ENCODE measurements at regions not wholly inside any gene's neighbourhood (a gene's known extent, or its start where the extent isn't known, plus 50 kb on each side); places are given as distances from the start of the nearest gene placed in this dataset.

DNA sequence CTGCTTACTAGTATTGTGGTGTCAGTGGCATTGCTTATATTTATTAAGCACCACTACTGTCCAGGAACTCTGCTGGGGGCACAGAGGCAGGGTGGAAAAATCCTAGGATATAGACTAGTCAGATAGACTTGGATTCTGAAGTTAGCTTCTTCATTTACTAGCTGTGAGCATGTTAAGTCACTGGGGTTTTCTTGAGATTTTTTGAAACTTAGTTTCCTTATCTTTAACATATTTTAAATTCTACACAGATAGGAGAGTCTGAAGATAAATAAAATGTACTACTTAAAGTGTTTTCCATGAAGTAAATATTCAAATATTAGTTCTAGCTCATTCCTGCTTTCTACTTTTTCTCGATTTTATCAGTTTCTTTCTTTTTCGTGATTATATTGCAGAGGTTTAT lies 196.9 kb upstream of the GRID2 start:
- no peak for DNase-seq (ENCODE audit: low read depth)

DNA sequence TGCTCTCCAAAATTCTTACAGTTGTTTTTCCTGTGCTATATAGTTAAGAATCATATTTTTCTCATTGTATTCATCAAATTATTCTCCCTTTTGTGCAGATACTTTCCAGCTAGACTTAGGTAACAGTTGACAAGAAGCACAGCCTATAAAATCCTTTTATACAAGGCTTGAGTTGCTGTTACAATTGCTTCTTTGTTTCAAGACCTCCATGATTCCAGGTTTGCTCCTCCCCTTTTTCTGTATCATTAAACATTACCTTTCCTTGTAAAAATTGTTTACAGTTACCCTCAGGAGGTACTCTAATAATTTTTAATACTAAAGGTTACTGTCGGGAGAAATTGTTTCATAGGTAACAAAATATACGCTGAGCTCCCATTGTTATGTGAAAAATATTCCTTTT lies 192.3 kb upstream of the GRID2 start:
- no peak for DNase-seq (ENCODE audit: low read depth)

DNA sequence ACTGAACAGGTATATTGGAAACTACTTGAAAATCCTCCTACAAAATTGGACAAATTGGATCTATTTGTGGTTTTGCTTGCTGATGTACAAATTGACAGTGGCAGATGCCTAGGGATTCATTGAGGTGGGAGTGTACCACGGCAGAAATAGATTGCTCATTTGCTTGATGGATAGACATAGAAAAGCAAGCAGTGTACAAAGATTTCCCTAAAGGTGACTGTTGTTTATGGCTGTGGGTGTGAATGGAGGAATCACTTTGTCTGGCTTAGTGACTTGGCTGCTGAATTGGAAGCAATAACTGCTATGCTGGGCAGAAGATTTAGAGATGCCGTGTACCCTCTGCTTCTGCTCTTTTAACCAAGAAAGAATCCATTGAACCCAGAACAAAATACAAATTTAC lies 191.0 kb upstream of the GRID2 start:
- DNase-seq (ENCODE audit: low read depth), result no peak

DNA sequence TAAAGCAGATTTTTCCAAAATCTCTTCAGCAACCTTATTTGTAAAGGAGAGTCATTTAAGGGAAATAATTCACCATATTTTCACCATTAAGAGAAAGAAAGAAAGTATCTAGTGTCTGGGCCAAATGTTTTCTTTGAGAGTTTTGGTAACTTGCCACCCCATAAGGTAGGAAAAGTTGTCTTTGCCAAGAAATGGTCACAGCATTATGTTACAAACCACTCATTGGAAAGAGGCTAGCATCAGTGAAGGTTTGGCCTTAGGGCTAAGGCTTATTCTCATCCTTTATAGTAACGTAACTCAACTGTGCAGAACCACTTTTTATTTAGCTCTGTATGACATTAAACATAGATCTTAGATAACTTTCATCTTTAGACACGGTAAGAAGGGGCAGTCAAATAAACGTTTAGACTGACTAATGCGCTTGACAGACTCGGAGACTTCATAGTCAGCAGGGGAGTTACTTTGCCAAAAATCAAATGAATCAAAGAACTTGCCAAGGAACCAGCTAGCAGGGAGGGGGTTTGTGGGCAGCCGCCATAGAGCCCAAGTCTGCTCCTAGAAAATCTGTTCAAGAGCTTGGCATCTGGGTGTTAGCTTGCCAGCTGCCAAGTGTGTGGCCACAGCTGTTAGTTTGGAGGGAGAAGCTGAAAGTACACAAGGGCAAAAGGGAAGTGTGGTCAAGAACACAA lies 182.8 kb upstream of the GRID2 start:
- DNase-seq (ENCODE audit: low read depth), result peak; percentile 51

DNA sequence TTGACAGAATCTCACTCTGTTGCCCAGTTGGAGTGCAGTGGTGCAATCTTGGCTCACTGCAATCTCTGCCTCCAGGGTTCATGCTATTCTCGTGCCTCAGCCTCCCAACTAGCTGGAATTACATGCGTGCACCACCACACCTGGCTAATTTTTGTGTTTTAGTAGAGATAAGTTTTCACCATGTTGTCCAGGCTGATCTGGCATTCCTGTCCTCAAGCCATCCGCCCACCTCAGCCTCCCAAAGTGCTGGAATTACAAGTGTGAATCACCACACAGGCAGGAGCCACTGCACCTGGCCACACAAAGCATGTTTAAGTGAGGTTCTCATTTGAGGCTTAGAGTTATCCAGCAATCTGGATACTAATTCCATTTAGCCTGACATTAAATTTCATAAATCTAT lies 180.9 kb upstream of the GRID2 start:
- no peak for DNase-seq (ENCODE audit: low read depth)

DNA sequence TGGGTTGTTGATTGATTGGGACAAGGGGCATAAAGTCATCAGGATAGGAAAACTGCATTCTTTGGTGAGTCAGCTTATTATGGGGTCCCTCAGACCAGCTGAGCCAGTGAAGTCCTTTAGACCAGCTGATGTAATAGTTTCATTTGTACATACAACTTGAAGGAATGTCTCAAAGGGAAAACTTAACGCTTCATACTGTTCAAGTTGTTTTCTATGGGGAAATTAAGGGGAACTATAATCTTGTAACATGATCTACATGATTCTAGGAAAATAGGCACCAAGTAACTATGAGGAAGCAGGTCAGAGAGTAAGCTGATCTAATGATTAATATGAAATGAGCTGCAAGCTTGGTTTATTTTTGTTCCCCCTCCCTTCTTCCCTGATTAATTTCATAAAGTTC lies 175.1 kb upstream of the GRID2 start:
- DNase-seq (ENCODE audit: low read depth), result no peak

DNA sequence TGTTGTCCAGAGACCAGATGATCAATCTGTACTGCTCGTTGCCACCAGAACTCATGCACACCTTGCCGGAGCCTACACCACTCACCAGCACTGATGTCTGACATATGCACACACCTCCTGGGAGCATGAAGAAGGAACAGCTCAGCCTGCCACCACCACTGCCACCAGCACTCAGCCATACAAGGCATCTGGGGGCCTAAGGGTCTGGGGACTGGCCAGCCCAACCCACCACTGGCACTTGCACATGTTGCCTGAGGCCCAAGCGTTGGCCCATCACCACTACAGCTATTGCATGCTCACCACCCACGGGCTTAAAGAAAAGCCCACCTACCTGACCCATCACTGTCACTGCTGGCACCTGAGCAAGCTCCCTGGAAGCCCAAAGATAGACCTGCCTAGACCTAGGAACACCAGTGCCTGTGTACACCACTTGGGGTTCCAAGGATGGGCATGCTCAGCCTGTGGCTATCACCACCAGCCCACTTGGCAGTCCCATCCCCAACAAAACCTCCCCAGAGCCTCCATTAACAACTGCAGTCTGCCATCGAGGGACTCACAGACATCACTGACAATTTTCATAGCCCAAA lies 174.3 kb upstream of the GRID2 start:
- no peak for DNase-seq (ENCODE audit: low read depth)

DNA sequence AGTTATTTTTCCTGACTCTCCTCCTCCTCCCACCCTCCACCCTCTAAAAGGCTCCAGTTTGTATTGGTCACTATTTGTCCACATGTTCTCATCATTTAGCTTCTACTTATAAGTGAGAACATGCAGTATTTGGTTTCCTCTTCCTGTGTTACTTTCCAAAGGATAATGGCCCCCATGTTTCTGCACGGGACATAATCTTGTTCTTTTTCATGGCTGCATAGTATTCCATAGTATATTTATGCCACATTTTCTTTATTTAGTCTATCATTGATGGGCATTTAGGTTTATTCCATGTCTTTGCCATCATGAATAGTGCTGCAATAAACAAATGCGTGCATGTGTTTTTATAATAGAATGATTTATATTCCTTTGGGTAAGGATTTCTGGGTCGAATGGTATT lies 167.3 kb upstream of the GRID2 start:
- no peak for DNase-seq (ENCODE audit: low read depth)

DNA sequence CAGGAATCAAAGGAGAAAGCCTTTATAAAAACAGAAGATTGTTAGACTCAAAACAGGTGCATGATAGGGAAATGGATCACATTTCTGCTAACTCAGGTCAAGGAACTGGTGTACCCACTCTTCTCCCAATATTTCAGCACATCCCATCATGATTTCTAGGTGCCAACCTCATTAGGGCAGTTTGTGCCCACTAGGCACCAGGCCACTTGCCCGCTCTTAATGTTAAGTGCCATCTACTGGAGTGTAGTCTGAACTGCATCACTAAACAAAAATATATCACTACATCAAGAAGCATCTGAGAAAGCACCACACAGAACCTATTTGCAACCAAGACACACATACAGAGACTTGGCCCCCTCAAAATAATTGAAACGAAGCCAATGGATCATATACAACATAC lies 140.4 kb upstream of the GRID2 start:
- peak; percentile 9 for DNase-seq (ENCODE audit: low read depth)

DNA sequence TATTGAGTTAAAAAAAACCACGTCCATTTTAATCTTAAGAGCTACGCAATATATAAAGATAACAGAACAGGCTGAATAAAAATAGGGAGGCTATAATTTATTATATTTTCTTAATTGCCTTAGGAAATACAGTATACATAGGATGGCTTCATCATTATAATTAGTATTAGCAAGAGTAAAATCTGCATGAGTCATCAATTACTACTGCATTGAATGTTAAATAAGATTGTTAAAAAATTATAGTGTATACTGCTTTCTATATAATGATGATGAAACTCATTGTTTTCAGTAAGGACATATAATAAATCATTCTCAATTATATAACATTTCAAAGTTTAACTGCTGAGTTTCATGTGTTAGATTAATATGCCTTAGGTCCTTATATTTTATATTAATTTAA lies 133.4 kb upstream of the GRID2 start:
- no peak for DNase-seq (ENCODE audit: low read depth)

DNA sequence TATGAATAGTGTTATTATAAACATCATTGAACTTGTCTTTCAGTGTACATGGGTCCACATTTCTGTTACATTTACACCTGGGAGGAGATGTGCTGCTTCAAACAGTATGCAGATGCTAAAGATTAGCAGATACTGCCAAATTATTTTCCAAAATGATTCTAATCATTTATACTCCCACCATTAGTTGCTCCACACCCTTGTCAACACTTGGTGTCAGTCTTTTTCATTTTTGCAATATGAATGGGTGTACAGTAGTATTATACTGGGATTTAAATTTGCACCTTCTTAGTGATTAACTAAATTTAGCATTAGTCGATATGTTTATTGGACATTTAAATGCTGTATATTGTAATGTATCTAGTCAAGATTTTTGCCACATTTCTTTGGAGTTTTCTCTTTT lies 131.6 kb upstream of the GRID2 start:
- DNase-seq (ENCODE audit: low read depth), result peak; percentile 8

DNA sequence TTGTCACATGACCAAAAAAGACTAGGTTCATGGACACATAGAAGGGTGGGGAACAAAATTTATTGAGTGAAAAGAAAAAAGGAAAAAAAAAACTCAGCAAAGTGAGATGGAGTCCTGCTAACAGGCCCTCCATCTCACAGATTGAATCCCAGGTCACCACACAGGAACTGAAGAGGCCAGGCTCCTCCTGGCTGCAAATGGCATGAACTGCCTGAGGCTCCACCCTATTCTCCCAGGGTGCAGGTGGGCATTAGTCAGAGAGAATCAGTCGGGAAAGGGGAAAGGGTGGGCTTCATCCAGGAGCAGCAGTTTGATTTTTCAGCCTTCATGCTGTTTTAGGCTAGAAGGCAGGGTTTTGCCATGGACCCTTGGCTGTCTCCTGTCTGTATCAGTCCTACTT lies 128.5 kb upstream of the GRID2 start:
- no peak for DNase-seq (ENCODE audit: low read depth)

DNA sequence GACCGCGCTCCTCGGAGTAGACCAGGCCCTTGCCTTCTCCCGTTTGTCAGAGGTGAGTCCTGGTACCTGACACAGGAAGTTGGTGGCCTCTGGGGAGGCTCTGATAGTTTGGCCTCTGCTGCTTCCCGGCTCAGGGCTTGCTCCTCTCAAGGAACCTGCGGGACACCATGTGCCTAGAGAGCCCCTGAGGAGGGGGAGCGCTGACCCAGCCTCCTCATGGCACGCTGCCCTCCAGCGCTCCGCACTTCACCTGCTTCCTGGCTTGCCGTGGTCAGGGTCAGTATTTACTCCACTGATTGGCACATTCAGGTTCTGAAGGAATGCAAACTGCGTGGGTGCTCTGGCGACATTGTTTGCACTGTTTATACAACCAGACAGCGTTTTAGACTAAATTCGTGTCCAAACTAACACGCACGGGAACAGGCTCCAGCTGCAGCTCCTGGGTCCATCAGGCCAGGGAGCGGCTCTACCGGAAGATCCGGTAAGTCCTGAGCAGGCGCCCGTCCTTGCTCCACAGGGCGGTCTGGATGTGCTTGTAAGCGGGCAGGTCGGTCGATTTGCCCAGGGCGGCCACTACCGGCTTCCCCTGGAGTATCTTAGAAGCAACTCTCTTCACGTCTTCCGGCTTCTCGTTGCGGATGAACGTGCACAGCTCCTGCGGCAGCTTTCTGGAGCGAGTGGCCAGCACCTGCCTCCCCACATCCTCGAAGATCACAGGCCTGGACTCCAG lies 121.6 kb upstream of the GRID2 start:
- no peak for DNase-seq (ENCODE audit: low read depth)

DNA sequence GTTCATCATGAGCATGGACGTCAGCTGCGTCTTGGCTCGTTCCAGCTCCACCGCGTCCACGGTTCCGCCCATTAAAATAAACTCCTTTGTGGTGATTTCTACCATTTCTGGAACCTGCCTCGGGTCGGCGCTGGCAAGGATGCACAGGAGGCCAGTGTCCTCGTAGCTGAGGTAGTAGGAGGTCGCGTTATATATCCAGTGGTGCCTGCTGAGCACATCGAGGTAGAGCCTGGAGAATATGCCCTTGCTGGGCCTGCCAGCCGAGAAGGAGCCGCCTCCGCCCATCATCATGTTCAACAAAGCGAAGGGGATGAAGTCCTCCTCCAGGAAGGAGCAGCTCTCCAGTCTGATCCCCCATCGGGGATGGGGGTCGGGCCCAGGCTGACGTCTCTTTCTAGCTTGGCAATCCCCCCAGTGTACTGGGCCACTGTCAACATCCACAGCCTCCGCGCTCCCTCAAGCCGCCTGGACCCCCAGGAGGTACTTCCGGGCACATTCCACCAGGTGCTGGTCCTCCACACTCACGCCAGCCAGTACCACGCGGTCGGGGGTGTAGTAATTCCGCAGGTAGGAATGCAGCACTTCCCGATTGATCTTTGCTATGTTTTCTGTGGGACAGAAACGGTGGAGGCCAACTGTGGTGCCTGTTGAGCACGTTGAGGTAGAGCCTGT lies 120.9 kb upstream of the GRID2 start:
- DNase-seq (ENCODE audit: low read depth), result no peak

DNA sequence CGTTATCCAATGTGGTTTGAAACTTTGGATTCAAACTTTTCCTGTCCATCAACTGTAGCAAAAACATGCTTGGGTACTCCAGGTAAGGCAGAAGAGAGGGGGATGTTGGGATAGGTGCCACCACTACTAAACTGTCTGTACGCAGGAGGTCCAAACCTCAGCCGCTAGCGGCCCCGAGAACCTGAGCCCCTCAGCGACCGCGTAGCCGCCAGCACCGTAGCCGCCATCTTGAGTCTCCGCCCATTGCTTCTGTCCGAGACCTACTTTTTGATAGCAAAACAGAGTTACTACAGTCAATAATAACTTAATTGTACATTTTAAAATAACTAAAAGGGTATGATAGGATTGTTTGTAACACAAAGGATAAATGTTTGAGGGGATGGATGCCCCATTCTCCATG lies 119.9 kb upstream of the GRID2 start:
- no peak for DNase-seq (ENCODE audit: low read depth)

DNA sequence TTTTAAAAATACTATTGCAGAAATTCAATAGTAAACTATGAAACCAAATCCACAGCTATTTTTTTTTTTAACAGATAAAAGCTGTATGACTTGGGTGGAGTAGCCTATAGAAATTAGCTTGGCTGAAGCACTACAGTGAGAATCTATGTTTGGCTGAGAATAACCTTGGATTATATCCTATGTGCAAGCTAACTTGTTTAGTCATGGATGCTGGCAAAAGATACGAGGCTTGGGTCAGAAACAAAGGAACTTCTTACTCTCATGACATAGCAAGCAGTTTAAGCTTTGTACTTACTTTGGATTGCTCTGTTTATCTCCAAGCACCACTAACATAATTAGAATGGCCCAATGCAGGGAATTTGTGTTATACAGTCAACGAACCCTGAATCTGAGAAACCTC lies 119.2 kb upstream of the GRID2 start:
- no peak for DNase-seq (ENCODE audit: low read depth)

DNA sequence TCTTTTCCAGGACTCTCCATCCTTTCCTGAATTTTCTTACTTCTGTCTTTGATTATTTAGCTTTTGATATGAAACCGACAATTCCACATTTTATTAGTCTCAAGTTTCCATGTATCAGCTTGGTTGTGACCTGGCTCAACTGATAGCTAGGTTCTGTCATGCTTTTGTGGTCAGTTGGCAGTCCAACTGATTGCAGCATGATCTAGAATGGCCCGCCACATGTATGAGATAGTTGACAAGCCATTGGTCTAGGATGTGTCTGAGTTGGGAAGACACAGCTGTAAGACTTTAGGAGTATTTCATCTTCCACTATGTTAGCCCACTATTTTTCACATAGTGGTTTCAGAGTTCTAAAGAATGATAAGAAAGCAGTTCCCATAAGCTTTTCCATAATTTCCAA lies 117.5 kb upstream of the GRID2 start:
- no peak for DNase-seq (ENCODE audit: low read depth)

DNA sequence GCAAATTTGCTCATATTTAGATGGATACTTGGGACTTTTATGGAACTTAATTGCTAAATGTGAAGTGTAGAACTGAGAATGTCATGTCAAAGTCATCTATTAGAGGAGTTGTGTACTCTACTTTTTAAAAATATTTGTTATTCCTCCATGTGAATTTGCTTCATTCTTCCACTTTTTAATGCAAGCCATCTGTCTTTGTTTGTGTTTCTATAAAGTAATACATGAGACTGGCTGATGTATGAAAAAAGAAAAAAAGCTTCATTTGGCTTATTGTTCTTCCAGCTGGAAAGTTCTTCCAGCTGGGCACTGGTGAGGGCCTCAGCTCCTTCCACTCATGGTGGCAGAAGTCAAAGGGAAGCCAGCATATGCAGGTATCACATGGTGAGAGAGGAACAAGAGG lies 114.6 kb upstream of the GRID2 start:
- no peak for DNase-seq (ENCODE audit: low read depth)

DNA sequence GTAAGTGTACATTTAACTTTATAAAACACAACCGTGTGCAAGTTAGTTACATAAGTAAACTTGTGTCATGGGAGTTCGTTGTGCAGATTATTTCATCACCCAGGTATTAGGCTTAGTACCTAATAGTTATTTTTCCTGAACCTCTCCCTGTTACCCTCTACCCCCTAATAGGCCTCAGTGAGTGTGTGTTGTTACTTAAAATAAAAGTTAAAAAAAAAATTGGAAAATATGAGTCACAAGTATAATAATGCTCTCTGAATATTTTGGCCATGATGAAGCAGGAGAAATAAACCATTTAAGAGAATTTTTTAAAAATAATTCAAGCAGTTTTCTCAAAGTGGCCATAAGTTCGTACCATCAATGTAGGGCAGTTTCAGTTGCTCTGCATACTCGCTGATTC lies 105.1 kb upstream of the GRID2 start:
- DNase-seq (ENCODE audit: low read depth), result peak; percentile 72

DNA sequence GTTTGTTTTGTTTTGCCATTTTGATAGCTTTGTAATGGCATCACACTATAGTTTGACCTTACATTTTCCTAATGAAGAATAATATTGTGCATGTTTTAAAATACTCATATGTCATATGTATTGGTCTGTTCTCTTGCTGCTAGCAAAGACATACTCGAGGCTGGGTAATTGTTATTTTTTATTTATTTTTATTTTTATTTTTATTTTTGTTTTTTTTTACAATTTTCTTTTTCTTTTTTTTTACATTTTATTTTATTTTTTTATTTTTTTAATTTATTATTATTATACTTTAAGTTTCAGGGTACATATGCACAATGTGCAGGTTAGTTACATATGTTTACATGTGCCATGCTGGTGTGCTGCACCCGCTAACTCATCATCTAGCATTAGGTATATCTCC lies 104.6 kb upstream of the GRID2 start:
- no peak for DNase-seq (ENCODE audit: low read depth)

DNA sequence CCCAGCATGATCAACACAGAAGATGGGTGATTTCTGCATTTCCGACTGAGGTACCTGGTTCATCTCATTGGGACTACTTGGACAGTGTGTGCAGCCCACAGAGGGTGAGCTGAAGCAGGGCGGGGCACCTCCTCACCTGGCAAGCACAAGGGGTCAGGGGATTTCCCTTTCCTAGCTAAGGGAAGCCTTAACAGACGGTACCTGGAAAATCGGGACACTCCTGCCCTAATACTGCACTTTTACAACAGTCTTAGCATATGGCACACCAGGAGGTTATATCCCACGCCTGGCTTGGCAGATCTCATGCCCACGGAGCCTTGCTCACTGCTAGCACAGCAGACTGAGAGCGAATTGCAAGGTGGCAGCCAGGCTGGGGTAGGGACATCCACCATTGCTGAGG lies 92.9 kb upstream of the GRID2 start:
- no peak for DNase-seq (ENCODE audit: low read depth)

DNA sequence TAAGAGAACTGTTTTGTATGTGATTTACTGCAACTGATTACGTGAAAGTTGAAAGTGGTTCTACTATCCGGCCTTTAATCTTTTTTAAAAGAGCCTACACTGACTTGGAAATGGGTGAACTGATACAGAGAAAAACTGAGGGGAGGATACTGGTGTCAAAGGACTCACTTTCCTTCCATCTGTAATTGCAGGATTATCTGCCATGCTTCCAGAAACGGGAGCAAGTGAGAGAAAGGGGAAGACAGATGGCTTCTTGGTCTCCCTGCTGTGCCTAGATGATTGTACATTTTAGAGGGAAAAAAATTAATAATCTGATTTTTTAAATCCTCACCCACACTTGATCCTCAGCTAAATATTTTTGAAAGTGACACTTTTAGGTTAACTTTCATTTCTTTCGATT lies 88.3 kb upstream of the GRID2 start:
- DNase-seq (ENCODE audit: low read depth), result no peak

DNA sequence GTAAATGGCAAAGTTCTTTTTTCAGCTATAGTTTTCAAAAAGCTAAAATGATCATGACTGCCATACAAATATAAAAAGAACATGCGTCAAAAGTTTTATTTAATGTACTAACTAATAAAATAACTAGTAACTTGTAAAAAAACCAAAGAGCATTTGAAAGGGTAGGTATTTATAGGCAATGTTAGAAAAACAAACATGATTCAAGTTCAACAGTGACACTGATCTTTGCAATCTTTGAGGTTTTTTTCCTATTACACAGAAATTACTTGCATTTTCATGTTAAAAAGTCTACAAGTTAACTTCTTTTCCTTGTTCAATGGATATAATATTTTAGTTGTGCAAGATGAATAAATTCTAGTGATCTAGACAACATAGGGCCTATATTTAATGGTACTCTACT lies 72.3 kb upstream of the GRID2 start:
- DNase-seq (ENCODE audit: low read depth), result peak; percentile 19

Data from LHCN-M2 (cell line).